H1 (cell line): ENCODE measurements at regions not wholly inside any gene's neighbourhood (a gene's known extent, or its start where the extent isn't known, plus 50 kb on each side); places are given as distances from the start of the nearest gene placed in this dataset.

Experiments
- CBX8 ChIP-seq: fragments of 300-800, 300-1000 bp; sonication (generic); IDR thresholded peaks from 2 replicates; pipeline ENCODE4 v1.7.1; 2016; ENCODE audit warnings: low read depth, low read length, borderline replicate concordance
- EZH2 ChIP-seq: fragments of 200-600 bp; sonication (generic); IDR thresholded peaks from 2 replicates; pipeline ENCODE4 v1.7.1; 2012; ENCODE audit warnings: low read depth, mild to moderate bottlenecking, moderate library complexity, low read length, inconsistent platforms; ENCODE audit not compliant: severe bottlenecking
- JUN ChIP-seq: IDR thresholded peaks from 2 replicates; pipeline ENCODE4 v1.6.1; 2011; ENCODE audit warnings: low read depth, mild to moderate bottlenecking, improper control_type of control experiment, low read length
- RAD21 ChIP-seq, 2 experiments: IDR thresholded peaks in 1 of 2; conservative IDR thresholded peaks in 1 of 2; 2 replicates each; pipeline ENCODE4 v1.6.1; 2011; ENCODE audit warnings: low read depth in 2 of 2, low read length in 2 of 2, improper control_type of control experiment in 1 of 2, inconsistent platforms in 1 of 2, mild to moderate bottlenecking in 1 of 2, moderate library complexity in 1 of 2
- SIRT6 ChIP-seq: IDR thresholded peaks from one replicate; pipeline ENCODE4 v1.7.1; 2012; ENCODE audit warnings: low read length, inconsistent platforms
- TBP ChIP-seq: IDR thresholded peaks from 2 replicates; pipeline ENCODE4 v1.6.1; 2011; ENCODE audit warnings: low read depth, low read length, improper control_type of control experiment

DNA sequence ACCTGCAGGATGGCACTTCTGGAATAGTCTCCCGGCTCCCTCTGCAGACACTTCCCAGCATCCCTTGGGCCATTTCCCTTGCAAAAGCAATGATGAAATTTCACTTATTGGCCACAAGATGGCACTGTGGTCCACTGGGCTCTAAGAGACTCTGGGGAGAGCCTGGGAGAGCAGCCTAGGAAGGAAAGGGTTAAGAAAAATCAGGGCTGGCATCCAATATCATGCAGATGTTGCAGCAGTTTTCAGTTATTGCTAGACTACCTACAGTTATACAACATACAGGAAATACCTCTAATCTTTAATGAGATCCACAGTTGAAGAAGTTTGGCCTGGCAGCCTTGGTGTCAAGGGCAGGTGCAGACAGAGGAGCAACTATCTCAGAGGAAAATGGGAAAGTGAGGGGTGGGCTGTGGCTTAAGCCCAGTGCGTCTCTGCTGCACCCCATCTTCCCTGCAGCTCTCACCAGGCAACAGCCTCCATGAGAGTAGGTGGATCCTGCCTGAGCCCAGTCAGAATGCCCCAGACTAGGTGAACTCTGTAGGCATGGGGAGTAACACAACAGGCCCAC is 100.2 kb upstream of the PRSS58 start (continued):
- no peak for TF ChIP-seq CBX8
- TF ChIP-seq EZH2 = no peak
- no peak for TF ChIP-seq JUN
- TF ChIP-seq TBP = no peak
- TF ChIP-seq SIRT6 = no peak
- peak; percentile 78 to 88 for TF ChIP-seq RAD21 (IDR thresholded peaks at IDR 0.05 in 1 of 2, conservative IDR thresholded peaks at IDR 0.05 in 1 of 2; ENCODE audit: low read depth in 2 of 2, low read length in 2 of 2)
